MM.1S (cell line): ENCODE measurements at regions not wholly inside any gene's neighbourhood (a gene's known extent, or its start where the extent isn't known, plus 50 kb on each side); places are given as distances from the start of the nearest gene placed in this dataset.

ENCODE experiments used
- CTCF ChIP-seq: fragments of 300-600 bp; sonication (generic); IDR thresholded peaks from 2 replicates; pipeline ENCODE4 v1.5.1; 2016; ENCODE audit warnings: antibody characterized with exemption, low read length, mixed read lengths
- EZH2 ChIP-seq: fragments of 300-600 bp; sonication (generic); optimal IDR thresholded peaks from 2 replicates; pipeline ENCODE3; 2017; ENCODE audit warnings: low read depth, mild to moderate bottlenecking, antibody characterized with exemption, low read length, mixed read lengths

GRCh38 chr22:45090497-45090910, 73.2 kb upstream of the NUP50 start:
- TF ChIP-seq CTCF = no peak
- TF ChIP-seq EZH2 = no peak
